NCI-H1105 treated with DMSO at 0.1 percent for 48 hours (cell line): ENCODE measurements at regions not wholly inside any gene's neighbourhood (a gene's known extent, or its start where the extent isn't known, plus 50 kb on each side); places are given as distances from the start of the nearest gene placed in this dataset.
"Not testable (repeated sequence)": the region's sequence is repeated elsewhere in the genome, so short reads cannot be mapped to it uniquely, and the experiment has no call there.

Source experiments
- DNase-seq: peaks from one replicate; lab custom pipeline; 2025; lab: John Stamatoyannopoulos, UW

DNA sequence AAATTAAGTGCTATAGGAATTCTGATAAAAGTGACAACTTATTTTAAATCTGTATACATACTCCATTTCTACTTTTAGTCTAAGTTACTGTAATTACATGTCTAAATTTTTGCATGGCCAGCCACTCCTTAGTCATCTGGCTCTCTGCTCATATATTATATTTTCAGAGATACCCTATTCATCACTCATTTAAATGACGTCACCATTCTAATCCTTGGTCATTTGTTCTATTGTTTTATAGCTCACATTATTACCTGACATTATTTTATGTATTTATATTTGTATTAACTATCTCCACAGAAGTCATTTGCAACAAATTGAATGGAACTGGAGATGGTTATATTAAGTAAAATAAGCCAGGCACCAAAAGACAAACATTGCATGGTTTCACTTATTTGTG lies 179.6 kb upstream of the CXorf51A start:
- no peak for DNase-seq

- no peak for DNase-seq
Measured at GRCh38 chrX:146973283-146973682, 158.7 kb upstream of the CXorf51A start.

- no peak for DNase-seq
Measured at GRCh38 chrX:146967306-146967705, 152.8 kb upstream of the CXorf51A start.

DNA sequence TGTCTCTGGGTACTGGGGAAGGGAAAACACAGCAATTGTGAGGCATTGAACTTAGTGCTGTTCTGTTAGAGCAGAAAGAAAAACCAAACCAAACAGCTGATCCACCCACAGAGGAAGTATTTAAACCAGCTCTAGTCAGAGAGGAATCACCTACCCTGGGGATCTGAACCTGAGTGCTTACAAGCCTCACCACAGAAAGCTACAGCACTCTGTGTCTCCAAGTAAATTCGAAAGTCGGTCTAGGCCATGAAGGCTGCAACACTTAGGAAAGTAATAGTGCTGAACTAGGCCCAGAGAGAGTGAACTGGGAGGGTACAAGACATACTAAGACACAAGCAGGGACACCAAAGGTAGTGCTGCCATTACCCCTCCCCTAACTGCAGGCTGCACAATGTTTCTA lies 142.2 kb upstream of the CXorf51A start:
- no peak for DNase-seq

DNA sequence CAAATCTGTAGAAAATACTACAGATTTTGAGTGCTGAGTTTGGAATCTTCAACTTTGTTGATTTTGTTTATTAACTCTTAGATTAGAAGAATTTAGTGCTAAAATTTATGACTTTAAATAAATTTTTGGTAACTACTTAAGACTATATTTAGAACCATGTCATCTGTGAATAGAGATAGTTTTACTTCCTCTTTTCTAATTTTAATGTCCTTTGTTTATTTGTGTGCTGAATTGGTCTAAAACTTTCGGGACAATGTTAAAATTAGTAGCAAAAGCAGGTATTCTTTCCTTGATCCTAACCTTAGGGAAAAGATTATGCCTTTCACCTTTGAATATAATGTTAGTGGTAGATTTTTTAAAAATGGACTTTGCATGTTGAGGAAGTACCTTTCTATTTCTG lies 119.7 kb upstream of the CXorf51A start:
- no peak for DNase-seq

GRCh38 chrX:146932997-146933396 lies 118.5 kb upstream of the CXorf51A start:
- DNase-seq = not testable (repeated sequence)

- no peak for DNase-seq
Measured at GRCh38 chrX:146921204-146921603, 106.7 kb upstream of the CXorf51A start.

- no peak for DNase-seq
Measured at GRCh38 chrX:146907391-146908240, 93.1 kb upstream of the CXorf51A start.

- DNase-seq = no peak
Measured at GRCh38 chrX:146906166-146906565, 91.6 kb upstream of the CXorf51A start.

DNA sequence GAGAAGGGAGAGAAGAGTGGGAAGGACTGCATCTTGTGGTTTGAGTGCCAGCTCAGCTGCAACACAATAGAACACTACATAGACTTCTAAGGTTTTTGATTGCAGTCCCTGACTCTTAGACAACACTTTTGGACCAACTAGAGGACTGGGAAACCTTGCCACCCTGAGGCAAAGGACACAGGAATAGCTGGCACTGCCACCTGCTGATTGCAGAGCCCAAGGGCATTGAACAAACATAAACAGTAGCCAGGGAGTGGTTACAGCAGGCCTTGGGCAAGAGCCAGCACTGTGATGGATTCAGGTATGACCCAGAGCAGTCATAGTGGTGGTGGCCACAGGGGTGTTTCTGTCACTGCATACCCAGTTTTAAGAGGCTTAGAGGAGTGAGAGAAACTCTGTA lies 72.5 kb upstream of the CXorf51A start:
- peak; percentile 9 for DNase-seq

GRCh38 chrX:146881521-146881920 lies 67.0 kb upstream of the CXorf51A start:
- DNase-seq = no peak

DNA sequence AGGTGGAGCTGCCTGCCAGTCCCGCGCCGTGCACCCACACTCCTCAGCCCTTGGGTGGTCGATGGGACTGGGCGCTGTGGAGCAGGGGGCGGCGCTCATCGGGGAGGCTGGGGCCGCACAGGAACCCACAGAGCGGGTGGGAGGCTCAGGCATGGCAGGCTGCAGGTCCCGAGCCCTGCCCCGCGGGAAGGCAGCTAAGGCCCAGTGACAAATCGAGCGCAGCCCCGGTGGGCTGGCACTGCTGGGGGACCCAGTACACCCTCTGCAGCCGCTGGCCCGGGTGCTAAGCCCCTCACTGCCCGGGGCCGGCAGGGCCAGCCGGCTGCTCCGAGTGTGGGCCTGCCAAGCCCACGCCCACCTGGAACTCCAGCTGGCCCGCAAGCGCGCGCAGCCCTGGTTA lies 52.3 kb upstream of the CXorf51A start:
- DNase-seq = not testable (repeated sequence)

- not testable (repeated sequence) for DNase-seq
Measured at GRCh38 chrX:146865734-146866133, 51.2 kb upstream of the CXorf51A start.
